ENCODE measurements at regions not wholly inside any gene's neighbourhood (a gene's known extent, or its start where the extent isn't known, plus 50 kb on each side); places are given as distances from the start of the nearest gene placed in this dataset.

GRCh38 chr4:112731715-112732114 is 94.8 kb downstream of the LARP7 start:
- no peak overlapping the region for H3K4me3 ChIP-seq (ENCODE audit: control extremely low read depth in 1 of 5, extremely low read depth in 1 of 5, insufficient read depth in 1 of 5, low read depth in 2 of 5, low read length in 4 of 5)
- intact Hi-C loops (cut with micrococcal nuclease): no loop called here
- H4K20me1 ChIP-seq (ENCODE audit: control insufficient read depth, insufficient read depth, low read length, poor library complexity, severe bottlenecking): no peaks in the 10 kb centered on the region
- ChIA-PET CTCF (interaction anchor here (0.8 to 1.2 kb wide), 2 partner anchors 8 to 10 kb away, joined by 3 to 4 read pairs; no protein-coding TSS in a partner anchor), POLR2A (no interaction called here)
- H3K4me3 Mint-ChIP-seq: no peak overlapping the region
- ATAC-seq (ENCODE audit: low read depth) (no peak), DNase-seq (no peak)
- H3K27me3 Mint-ChIP-seq: no peaks in the 10 kb centered on the region
- no peaks in the 10 kb centered on the region for H3K36me3 ChIP-seq (replicated peaks in 1 of 2; ENCODE audit: control extremely low read depth in 1 of 2, control insufficient read depth in 1 of 2, extremely low read depth in 1 of 2, insufficient read depth in 2 of 2, low read length in 1 of 2)
- TF ChIP-seq CTCF (IDR thresholded peaks at IDR 0.05): no peak
- no peak for TF ChIP-seq EZH2 (IDR thresholded peaks at IDR 0.05; ENCODE audit: borderline replicate concordance, insufficient read depth, low read depth, low read length, poor library complexity, severe bottlenecking)
- no CpG with 5 or more reads among the region's 2 CpGs for WGBS (ENCODE audit: insufficient coverage)
- H3K9me3 ChIP-seq (ENCODE audit: control extremely low read depth in 1 of 3, control insufficient read depth in 2 of 3, insufficient read depth in 1 of 3, low read length in 2 of 3): no peaks in the 10 kb centered on the region
- H3K4me1 Mint-ChIP-seq: peaks cover 9% of the 10 kb centered on the region
- H3K9ac ChIP-seq (ENCODE audit: low read length): no peak overlapping the region
- H3K27ac Mint-ChIP-seq: no peak overlapping the region
- no peaks in the 10 kb centered on the region for H3K27me3 ChIP-seq (replicated peaks in 1 of 4; ENCODE audit: control extremely low read depth in 1 of 4, control insufficient read depth in 3 of 4, insufficient read depth in 4 of 4, low read length in 3 of 4)
- H2AFZ ChIP-seq (ENCODE audit: insufficient read depth, low read depth, low read length, poor library complexity, severe bottlenecking): no peak overlapping the region
- H3K4me2 ChIP-seq (replicated peaks; ENCODE audit: low read depth, low read length, poor library complexity, severe bottlenecking): no peak overlapping the region
- no peaks in the 10 kb centered on the region for H3K79me2 ChIP-seq (ENCODE audit: control insufficient read depth, insufficient read depth, low read length)
- no peaks in the 10 kb centered on the region for H3K9me3 Mint-ChIP-seq (ENCODE audit: insufficient read depth)
- peaks cover under 1 to 4% of the 10 kb centered on the region in 2 donors for H3K4me1 ChIP-seq (ENCODE audit: control insufficient read depth in 2 of 2, insufficient read depth in 2 of 2, low read length in 2 of 2)
- H3K27ac ChIP-seq (ENCODE audit: low read length in 2 of 2): no peak overlapping the region

- TF ChIP-seq CTCF (IDR thresholded peaks at IDR 0.05) (no peak), EZH2 (IDR thresholded peaks at IDR 0.05; ENCODE audit: borderline replicate concordance, insufficient read depth, low read depth, low read length, poor library complexity, severe bottlenecking) (no peak)
- ATAC-seq (ENCODE audit: low read depth) (no peak), DNase-seq (no peak)
- H3K36me3 ChIP-seq (replicated peaks in 1 of 2; ENCODE audit: control extremely low read depth in 1 of 2, control insufficient read depth in 1 of 2, extremely low read depth in 1 of 2, insufficient read depth in 2 of 2, low read length in 1 of 2): no peaks in the 10 kb centered on the region
- Mint-ChIP-seq H3K4me3 (no peak overlapping the region), H3K27ac (no peak overlapping the region), H3K4me1 (peaks cover 12% of the 10 kb centered on the region), H3K9me3 (ENCODE audit: insufficient read depth) (no peaks in the 10 kb centered on the region), H3K27me3 (no peaks in the 10 kb centered on the region)
- no peak overlapping the region for H3K9ac ChIP-seq (ENCODE audit: low read length)
- intact Hi-C loops (cut with micrococcal nuclease): no loop called here
- CTCF ChIA-PET: interaction anchor here (0.8 to 1.2 kb wide), 2 partner anchors 7 to 9 kb away, joined by 3 to 4 read pairs; no protein-coding TSS in a partner anchor
- no peaks in the 10 kb centered on the region for H4K20me1 ChIP-seq (ENCODE audit: control insufficient read depth, insufficient read depth, low read length, poor library complexity, severe bottlenecking)
- POLR2A ChIA-PET: no interaction called here
- no peak overlapping the region for H2AFZ ChIP-seq (ENCODE audit: insufficient read depth, low read depth, low read length, poor library complexity, severe bottlenecking)
- H3K9me3 ChIP-seq (ENCODE audit: control extremely low read depth in 1 of 3, control insufficient read depth in 2 of 3, insufficient read depth in 1 of 3, low read length in 2 of 3): no peaks in the 10 kb centered on the region
- no peaks in the 10 kb centered on the region for H3K79me2 ChIP-seq (ENCODE audit: control insufficient read depth, insufficient read depth, low read length)
- H3K27ac ChIP-seq (ENCODE audit: low read length in 2 of 2): no peak overlapping the region
- H3K4me2 ChIP-seq (replicated peaks; ENCODE audit: low read depth, low read length, poor library complexity, severe bottlenecking): no peak overlapping the region
- peaks cover 4% of the 10 kb centered on the region in 2 donors for H3K4me1 ChIP-seq (ENCODE audit: control insufficient read depth in 2 of 2, insufficient read depth in 2 of 2, low read length in 2 of 2)
- no peak overlapping the region for H3K4me3 ChIP-seq (ENCODE audit: control extremely low read depth in 1 of 5, extremely low read depth in 1 of 5, insufficient read depth in 1 of 5, low read depth in 2 of 5, low read length in 4 of 5)
- H3K27me3 ChIP-seq (replicated peaks in 1 of 4; ENCODE audit: control extremely low read depth in 1 of 4, control insufficient read depth in 3 of 4, insufficient read depth in 4 of 4, low read length in 3 of 4): no peaks in the 10 kb centered on the region
- WGBS (ENCODE audit: insufficient coverage): no CpG with 5 or more reads among the region's 2 CpGs
Observed at GRCh38 chr4:112732142-112732541, 95.2 kb downstream of the LARP7 start.

All from B cell (primary cell).